Fibroblast of the aortic adventitia (primary cell): ENCODE measurements at regions not wholly inside any gene's neighbourhood (a gene's known extent, or its start where the extent isn't known, plus 50 kb on each side); places are given as distances from the start of the nearest gene placed in this dataset.

ENCODE experiments used
- DNase-seq: peaks from one replicate; pipeline ENCODE4 v3.0.0-alpha.2; 2010; ENCODE audit warnings: low read depth
- H3K4me3 ChIP-seq: 2 replicates; pipeline ENCODE4 v1.5.1; 2011; ENCODE audit warnings: low read depth, mild to moderate bottlenecking, control low read depth, low read length, moderate library complexity
- TF ChIP-seq, protein P1 (sequence below): IDR thresholded peaks from 2 replicates; pipeline ENCODE4 v1.5.1; 2011; ENCODE audit warnings: mild to moderate bottlenecking, low read length, control low read depth, inconsistent platforms; ENCODE audit not compliant: insufficient read depth

DNA sequence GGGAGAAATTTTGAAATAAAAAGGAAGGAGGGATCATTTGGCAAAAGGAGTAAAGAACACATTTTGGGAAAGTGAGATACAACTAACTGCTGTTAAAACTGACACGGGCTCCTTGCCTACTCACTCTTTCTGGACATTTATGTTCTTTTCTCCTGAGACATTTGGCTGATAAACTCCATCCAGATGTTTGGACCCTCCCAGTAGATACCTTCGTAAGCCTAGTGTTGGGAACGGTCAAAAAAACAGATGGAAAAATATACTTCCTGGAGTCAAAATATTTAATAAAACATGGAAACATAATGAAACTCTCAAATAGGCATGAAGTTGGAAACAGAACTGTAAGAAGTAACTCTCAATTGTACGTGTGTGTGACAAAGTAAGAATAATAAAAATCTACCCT lies 360.1 kb upstream of the RIOK2 start:
- DNase-seq: no peak
- no peak overlapping the region for H3K4me3 ChIP-seq
- TF ChIP-seq, protein P1, sequence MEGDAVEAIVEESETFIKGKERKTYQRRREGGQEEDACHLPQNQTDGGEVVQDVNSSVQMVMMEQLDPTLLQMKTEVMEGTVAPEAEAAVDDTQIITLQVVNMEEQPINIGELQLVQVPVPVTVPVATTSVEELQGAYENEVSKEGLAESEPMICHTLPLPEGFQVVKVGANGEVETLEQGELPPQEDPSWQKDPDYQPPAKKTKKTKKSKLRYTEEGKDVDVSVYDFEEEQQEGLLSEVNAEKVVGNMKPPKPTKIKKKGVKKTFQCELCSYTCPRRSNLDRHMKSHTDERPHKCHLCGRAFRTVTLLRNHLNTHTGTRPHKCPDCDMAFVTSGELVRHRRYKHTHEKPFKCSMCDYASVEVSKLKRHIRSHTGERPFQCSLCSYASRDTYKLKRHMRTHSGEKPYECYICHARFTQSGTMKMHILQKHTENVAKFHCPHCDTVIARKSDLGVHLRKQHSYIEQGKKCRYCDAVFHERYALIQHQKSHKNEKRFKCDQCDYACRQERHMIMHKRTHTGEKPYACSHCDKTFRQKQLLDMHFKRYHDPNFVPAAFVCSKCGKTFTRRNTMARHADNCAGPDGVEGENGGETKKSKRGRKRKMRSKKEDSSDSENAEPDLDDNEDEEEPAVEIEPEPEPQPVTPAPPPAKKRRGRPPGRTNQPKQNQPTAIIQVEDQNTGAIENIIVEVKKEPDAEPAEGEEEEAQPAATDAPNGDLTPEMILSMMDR: no peak

DNA sequence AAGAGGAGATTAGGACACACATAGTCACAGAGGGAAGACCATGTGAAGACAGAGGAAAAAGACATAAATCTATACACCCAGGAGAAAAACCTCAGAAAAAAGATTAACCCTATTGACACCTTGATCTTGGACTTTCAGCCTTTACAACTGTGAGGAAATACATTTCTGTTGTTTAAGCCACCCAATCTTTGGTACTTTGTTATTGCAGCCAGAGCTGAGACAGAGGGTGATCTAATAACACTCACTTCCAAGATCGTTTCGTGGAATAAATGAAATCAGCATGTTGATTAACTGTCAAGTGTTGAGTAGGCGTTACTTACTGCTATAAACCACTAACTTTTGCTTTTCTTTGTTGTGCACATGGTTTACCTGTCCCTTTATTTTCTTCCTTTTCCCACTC lies 361.2 kb upstream of the RIOK2 start:
- no peak for DNase-seq
- no peak overlapping the region for H3K4me3 ChIP-seq

DNA sequence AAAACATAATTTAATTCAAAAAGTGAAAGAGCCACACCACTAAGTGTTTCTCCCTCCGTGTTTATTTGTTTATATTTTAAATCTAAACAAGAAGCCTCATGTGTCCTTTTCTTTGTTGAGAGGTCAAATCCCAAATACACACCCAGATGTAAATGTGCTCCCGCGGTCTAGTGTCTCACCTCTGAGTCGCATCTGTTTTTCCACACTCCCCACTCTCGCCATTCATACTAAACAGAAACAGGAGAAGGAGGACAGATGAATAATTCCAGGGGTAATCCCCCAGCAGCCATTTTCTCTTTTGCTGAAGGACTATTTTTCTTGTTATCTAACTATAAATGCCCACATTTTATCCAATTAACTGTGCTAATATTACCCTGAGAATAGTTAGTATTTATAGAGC lies 361.6 kb upstream of the RIOK2 start:
- TF ChIP-seq, protein P1: no peak
- no peak overlapping the region for H3K4me3 ChIP-seq
- no peak for DNase-seq

More for the DNA sequence above, 361.2 kb upstream of the RIOK2 start:
- TF ChIP-seq, protein P1: no peak

DNA sequence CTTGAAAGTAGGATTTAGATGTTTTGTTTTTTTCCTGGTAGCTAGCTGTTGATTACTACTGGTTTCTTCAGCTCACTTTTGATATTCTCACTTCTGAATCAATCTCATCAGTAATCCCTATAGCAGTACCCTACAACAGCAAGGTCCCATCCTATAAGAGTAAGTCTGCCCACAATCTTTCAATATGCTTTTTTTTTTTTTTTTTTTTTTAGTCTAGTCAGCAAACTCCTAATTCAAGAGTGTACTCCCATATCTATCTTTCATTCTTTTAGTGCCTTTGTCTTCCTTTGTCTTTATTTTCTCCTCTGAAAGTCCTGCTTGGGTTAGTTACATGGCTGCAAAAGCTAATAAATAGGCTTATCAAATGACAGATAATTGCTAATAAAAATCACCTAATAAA lies 362.4 kb upstream of the RIOK2 start:
- no peak for DNase-seq
- H3K4me3 ChIP-seq: no peak overlapping the region
- TF ChIP-seq, protein P1: no peak

DNA sequence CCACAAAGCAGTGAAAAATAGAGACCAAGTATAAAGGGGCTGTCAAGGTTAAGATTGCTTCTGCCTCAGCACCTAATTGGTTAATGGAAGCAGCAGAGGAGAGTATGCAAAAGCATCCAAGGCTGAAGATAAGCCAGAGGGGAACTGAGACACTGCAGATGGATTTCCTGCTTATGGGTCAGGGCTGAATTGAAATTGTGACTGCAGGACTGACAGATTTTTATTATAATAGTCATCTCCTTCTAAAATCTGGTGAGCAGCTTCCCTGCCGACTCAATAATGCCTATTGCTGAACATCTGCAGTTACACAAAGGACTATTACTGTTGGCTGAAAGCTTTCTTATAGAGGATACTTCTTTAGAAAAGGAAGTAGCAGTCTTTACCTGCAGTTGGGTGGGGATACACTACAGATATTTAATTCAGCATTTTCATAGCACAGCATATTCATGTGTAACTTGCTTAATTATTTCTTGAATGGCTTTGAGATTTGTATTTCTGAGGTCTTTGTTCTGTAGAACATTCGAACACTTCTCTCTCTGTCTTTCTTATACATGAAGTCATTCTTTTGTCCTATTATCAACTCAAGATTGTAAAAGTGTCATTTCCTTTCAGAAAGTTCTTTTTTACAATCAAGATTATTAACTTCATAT lies 363.0 kb upstream of the RIOK2 start:
- no peak overlapping the region for H3K4me3 ChIP-seq
- TF ChIP-seq, protein P1: no peak
- peak; percentile 31 for DNase-seq

DNA sequence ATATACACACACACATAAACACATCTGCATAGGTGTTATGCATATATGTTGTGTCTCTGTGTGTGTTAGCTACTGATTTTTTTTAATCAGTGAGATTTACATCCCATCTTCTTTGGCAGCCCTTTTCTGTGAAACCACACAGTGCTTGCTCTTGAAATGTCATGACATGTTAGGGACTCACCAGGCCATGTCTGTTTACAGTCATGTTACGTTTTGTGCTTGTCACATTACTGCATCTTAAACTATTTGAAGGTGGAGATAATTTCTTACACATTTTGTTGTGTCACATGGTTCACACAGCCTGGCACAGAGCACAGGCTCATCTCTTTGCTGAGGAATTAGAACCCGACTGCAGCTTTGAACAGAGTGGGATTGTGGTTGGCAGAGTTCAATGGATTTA lies 364.4 kb upstream of the RIOK2 start:
- TF ChIP-seq, protein P1: no peak
- H3K4me3 ChIP-seq: no peak overlapping the region
- DNase-seq: no peak
